NCI-H524 (cell line): ENCODE measurements at regions not wholly inside any gene's neighbourhood (a gene's known extent, or its start where the extent isn't known, plus 50 kb on each side); places are given as distances from the start of the nearest gene placed in this dataset.
A peak's percentile ranks its signal among the peaks of the same experiment; 100 is the strongest.
"Not testable (repeated sequence)": the region's sequence is repeated elsewhere in the genome, so short reads cannot be mapped to it uniquely, and the experiment has no call there.

Source experiments
- DNase-seq, 2 experiments: peaks; one replicate each; lab custom pipeline; 2025; lab: John Stamatoyannopoulos, UW

DNA sequence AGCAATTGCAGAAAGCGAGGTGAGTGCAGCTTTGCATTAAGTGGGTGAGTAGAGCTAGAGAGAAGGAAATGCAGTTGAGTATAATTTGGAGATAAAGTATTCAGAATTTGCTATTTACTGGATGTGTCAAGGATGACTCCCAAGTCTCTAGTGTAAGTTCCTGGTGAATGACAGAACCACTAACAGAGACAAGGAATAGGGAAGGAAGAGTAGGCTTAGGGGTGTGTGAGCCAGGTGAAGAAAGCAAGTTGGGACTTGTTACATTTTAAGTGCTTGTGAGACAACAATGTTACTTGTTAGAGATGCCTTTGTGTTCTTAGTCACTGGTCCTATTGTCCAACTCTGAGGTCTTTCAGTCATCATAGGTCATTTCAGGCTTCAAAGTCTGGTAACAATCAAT, 70.8 kb downstream of the TBC1D26 start:
- DNase-seq = not testable (repeated sequence)

DNA sequence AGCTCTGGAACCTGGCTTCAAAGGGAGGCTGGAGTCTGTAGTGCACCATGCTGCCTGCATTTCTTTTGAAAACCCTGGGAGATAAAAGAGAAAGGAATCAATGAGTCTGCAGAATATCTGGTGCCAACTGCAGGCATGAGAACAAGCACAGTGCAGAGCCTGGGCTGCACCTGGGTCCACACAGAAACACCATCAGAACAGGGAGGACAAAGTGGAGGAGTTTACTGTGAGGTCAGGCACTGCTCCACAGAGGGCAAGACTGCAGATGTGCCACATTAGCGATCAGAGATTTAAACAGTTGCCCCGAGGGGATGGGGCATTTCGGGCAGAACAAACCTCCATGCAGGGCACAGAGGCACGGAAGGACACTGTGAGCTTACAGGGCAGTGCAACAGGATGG, 74.7 kb downstream of the TBC1D26 start:
- DNase-seq = not testable (repeated sequence)

GRCh38 chr17:15813388-15813787, 81.3 kb downstream of the TBC1D26 start:
- not testable (repeated sequence) for DNase-seq

GRCh38 chr17:15814003-15814402, 81.9 kb downstream of the TBC1D26 start:
- DNase-seq = not testable (repeated sequence)

- DNase-seq = not testable (repeated sequence)
Observed at GRCh38 chr17:15817861-15818260, 85.8 kb downstream of the TBC1D26 start.

GRCh38 chr17:15822280-15822679, 90.2 kb downstream of the TBC1D26 start:
- not testable (repeated sequence) for DNase-seq

DNA sequence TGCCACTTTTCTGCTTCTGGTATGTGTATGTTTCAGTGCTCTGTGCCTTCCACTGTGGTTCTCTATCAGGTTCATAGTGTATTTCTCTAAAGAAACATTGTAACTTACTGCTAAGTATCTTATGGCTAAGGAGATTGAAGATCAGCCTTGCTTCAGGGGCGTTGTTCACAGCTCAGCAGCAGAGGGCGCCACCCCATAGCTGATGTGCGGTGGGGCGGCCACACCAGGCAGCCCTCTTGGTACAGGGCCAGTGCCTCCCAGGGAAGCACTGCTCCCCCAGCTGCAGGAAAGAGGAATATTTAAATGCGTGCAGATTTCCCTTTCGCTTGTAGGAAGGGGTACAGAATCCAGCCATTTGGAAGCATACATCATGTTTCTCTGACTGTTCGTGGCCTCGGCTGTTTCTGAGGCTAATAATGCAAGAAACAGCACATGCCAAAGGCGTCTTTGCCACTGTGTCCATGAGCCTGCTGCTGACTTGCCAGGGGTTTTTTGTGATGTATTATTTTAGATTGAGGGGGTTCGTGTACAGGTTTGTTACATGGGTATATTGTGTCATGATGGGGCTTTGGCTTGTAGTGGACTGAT, 96.7 kb downstream of the TBC1D26 start:
- peak; percentile 59 to 84 for DNase-seq

DNA sequence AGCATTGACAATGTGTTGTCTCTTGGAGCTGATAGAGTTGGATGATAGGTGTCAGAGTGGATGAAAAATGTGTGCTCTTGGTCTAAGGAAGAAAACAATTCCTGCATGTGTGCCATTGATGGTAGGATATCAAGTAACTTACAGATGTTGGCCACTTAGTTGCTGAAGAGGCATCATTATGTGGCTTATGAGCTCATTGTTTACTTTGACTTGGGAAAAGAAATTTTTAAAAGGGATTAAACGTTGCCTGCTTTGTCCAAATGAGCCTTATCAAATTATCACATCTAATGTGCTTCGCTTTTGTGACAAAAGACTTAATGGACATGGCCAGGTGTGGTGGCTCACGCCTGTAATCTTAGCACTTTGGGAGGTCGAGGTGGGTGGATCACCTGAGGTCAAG, 98.1 kb downstream of the TBC1D26 start:
- peak; percentile 0 to 52 for DNase-seq

DNA sequence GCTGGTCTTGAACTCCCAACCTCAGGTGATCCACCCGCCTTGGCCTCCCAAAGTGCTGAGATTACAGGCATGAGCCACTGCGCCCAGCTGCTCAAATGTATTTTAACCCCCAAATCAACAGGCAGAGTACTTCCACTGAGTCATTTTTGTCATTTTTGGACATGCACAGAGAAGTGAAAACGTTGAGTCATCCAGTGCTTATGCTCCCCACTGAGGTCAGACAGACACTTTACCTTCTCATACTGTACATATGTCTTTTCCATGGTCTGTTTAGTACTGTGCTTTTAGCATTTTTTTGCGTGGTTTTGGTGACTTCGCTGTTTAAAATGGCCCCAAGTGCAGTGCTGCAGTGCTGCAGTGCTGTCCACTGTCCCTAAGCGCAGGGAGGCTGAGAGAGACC, 99.1 kb downstream of the TBC1D26 start:
- not testable (repeated sequence) for DNase-seq

- not testable (repeated sequence) for DNase-seq
Observed at GRCh38 chr17:15832921-15833480, 100.9 kb downstream of the TBC1D26 start.

- not testable (repeated sequence) for DNase-seq
Observed at GRCh38 chr17:15833890-15834289, 101.8 kb downstream of the TBC1D26 start.

DNA sequence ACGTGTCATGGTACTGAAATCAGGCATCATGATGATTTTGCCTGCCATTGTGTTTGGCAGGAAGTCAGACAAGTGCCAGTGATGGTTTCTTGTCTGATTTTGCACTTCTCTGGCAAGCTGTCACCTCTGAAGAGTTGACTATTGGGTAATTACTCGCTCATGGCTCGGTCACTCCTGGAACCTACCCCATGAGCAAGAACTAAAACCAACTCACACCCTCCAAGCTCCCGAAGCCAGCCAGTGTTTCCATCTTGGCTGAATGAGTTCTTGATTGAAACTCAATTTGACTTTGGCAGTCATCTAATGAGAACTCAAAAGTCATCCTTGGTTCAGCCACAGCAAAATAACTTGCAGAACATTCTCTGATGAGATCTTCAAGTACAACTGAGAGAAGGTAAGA, 103.4 kb downstream of the TBC1D26 start:
- DNase-seq = not testable (repeated sequence)

- not testable (repeated sequence) for DNase-seq
Observed at GRCh38 chr17:15836249-15836982, 104.3 kb downstream of the TBC1D26 start.

DNA sequence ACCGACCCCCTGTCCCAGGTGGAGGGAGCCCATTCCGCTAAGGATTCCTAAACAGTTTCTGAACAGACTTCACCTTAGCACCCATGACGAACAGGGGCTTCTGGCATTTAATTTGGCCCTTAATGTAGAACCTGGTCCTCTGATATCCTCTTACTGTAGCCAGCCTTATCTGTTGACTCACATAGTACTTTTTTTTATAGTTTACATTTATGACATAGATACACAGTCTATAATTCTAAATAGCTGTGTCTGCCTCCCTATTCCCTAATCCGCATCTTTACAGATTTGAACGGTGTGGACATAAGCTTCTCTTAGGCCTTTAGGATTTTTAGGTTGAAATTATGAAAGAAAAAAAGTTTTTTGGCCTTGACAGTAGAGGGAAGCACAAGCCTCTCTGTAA, 104.9 kb downstream of the TBC1D26 start:
- DNase-seq = not testable (repeated sequence)

GRCh38 chr17:15847447-15848229, 97.3 kb upstream of the ADORA2B start:
- not testable (repeated sequence) for DNase-seq

DNA sequence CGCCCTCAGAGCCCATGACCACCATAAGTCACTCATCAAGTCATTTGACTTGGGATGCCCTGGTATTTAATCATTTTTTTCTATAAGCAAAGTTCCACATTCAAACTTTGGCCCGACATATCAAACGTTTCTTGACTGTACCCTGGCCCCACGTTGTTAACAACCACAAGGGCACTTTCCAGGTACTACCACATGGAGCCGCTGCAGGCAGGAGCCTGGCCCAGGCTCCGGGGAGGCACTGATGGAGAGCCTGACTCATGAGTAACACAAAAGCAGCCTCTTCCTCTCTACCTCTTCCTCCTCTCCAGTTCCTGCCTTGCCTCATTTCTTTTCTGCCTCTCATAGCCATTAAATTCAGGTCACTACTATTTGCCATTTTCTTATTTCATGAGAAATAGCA, 95.9 kb upstream of the ADORA2B start:
- not testable (repeated sequence) for DNase-seq

GRCh38 chr17:15850071-15850470, 94.9 kb upstream of the ADORA2B start:
- DNase-seq = not testable (repeated sequence)

DNA sequence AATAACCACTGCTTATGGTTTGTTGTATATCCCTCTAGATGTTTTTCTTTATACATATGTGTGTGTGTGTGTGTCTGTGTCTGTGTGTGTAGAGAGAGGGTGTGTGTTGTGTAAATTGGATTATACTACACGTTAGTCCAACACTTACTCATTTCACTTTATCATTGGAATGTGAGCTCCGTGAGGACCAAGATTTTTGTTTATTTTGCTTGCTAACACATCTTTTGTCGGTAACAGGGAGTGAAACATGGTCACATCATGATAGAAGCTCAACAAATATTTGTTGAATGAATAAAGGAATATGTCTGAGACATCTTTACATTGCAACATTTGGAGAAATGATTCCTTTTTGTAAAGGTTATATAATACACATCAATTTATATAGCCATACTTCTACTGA, 94.2 kb upstream of the ADORA2B start:
- DNase-seq = not testable (repeated sequence)

DNA sequence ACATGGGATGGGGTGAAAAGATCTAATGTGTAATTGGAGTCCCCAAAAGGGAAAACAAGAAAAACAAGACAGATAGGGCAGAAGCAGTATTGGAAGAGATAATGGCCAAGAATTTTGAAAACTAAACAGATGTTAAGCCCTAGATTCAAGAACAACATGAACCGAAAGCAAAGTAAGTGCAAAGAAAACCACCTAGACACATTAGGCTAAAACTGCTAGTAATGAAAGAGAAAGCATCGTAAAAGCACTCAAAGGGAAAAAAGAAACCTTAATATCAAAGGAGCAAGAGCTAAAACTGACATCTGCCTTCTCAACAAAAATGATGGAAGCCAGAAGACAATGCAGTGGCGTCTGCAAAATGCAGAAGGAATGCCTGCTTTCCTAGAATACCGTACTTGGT, 92.1 kb upstream of the ADORA2B start:
- DNase-seq = not testable (repeated sequence)

GRCh38 chr17:15856191-15856590, 88.7 kb upstream of the ADORA2B start:
- not testable (repeated sequence) for DNase-seq

- not testable (repeated sequence) for DNase-seq
Observed at GRCh38 chr17:15856745-15857144, 88.2 kb upstream of the ADORA2B start.

GRCh38 chr17:15858082-15858481, 86.8 kb upstream of the ADORA2B start:
- DNase-seq = not testable (repeated sequence)
